Caki2 (cell line): ENCODE measurements at regions not wholly inside any gene's neighbourhood (a gene's known extent, or its start where the extent isn't known, plus 50 kb on each side); places are given as distances from the start of the nearest gene placed in this dataset.
"Not testable (repeated sequence)": the region's sequence is repeated elsewhere in the genome, so short reads cannot be mapped to it uniquely, and the experiment has no call there.

ENCODE experiments used
- DNase-seq: peaks from one replicate; pipeline ENCODE4 v3.0.0-alpha.2; 2015; ENCODE audit warnings: low read depth
- in situ Hi-C: cut with HindIII; loops from 2 replicates; pipeline ENCODE4 v1.10.0; 2016; ENCODE audit warnings: low sequenced_read_pairs, low pct_unique_long_range_greater_than_20kb, mixed read lengths

- in situ Hi-C loops = no loop called here
- no peak for DNase-seq
These were observed 501.3 kb upstream of the IL12A start for GRCh38 chr3:159487304-159487703.

- DNase-seq = no peak
- in situ Hi-C loops = no loop called here
These were observed 500.0 kb upstream of the IL12A start for GRCh38 chr3:159488602-159489001.

DNA sequence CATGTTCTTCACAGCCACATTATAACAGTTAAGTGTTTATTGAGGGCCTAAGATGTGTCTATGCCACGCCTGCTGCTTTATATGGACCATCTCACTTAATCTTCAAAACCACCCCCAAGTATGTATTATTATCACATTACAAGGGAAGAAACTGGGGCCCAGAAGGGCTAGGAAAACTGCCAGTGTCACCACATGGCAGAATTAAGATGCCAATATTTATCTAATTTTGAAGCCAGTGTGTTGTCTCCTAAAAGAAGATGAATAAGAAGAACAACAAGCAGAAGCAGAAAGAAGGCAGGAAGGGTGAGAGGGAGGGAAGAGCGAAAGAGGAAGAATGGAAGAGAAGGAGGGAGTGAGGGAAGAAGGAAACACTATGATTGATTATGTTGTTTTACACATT, 491.3 kb upstream of the IL12A start:
- no peak for DNase-seq
- in situ Hi-C loops = no loop called here

GRCh38 chr3:159499031-159499793, 489.4 kb upstream of the IL12A start:
- no peak for DNase-seq
- in situ Hi-C loops = no loop called here

GRCh38 chr3:159501029-159501428, 487.6 kb upstream of the IL12A start:
- in situ Hi-C loops = no loop called here
- no peak for DNase-seq

DNA sequence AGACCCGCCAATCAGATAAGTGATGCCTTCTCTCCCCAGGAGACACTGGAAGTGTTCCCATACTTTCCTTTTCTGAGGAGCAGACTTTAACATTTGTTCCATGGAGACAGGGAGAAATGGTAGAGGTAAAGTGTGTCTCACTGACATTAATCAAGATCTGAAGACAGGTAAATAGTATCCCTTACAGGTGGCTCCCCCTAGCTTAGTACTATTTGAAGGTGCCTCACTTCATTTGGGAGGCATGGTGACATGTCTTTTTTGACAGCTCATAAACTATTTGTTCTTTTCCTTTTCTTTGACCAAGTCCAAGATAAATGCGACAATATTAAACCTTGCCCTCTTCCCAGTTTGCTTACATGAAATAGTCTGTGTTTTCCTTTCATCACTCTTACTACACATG, 485.6 kb upstream of the IL12A start:
- in situ Hi-C loops = no loop called here
- DNase-seq = no peak

DNA sequence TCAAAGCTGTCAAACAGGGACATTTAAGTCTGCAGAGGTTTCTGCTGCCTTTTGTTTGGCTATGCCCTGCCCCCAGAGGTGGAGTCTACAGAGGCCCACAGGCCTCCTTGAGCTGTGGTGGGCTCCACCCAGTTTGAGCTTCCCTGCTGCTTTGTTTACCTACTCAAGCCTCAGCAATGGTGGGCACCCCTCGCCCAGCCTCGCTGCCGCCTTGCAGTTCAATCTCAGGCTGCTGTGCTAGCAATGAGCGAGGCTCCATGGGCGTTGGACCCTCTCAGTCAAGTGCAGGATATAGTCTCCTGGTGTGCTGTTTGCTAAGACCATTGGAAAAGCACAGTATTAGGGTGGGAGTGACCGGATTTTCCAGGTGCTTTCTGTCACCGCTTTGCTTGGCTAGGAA, 477.6 kb upstream of the IL12A start:
- in situ Hi-C loops, DNase-seq: not testable (repeated sequence)

GRCh38 chr3:159513444-159513843, 475.2 kb upstream of the IL12A start:
- DNase-seq = no peak
- in situ Hi-C loops = no loop called here

DNA sequence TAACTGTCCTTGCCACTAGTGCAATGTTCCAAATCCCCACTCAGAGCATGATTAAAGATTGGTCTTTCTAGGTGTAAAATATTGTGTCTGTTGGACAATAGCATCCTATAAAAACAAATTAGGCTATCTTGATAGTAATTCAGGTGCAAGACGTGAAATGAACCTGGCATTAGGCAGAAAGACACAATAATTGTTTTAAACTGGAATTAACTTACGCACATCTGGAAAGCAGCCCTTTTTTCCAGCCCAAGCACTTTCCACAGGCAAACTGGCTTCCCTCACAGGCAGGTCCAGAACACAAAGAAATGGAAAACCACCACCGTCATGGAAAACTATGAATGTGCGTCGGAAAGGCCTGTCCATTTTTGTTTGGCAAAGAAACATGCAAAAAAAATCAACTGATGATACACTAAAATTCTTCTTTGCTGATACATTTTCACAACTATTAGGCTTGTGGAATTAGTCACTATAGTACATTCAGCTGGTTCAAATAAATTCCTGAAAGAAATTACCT, 474.7 kb upstream of the IL12A start:
- in situ Hi-C loops = no loop called here
- no peak for DNase-seq

GRCh38 chr3:159517105-159517504, 471.5 kb upstream of the IL12A start:
- in situ Hi-C loops = no loop called here
- DNase-seq = no peak

- in situ Hi-C loops = no loop called here
- DNase-seq = no peak
These were observed 468.0 kb upstream of the IL12A start for GRCh38 chr3:159520638-159521037.

GRCh38 chr3:159522276-159522675, 466.4 kb upstream of the IL12A start:
- in situ Hi-C loops = no loop called here
- no peak for DNase-seq

DNA sequence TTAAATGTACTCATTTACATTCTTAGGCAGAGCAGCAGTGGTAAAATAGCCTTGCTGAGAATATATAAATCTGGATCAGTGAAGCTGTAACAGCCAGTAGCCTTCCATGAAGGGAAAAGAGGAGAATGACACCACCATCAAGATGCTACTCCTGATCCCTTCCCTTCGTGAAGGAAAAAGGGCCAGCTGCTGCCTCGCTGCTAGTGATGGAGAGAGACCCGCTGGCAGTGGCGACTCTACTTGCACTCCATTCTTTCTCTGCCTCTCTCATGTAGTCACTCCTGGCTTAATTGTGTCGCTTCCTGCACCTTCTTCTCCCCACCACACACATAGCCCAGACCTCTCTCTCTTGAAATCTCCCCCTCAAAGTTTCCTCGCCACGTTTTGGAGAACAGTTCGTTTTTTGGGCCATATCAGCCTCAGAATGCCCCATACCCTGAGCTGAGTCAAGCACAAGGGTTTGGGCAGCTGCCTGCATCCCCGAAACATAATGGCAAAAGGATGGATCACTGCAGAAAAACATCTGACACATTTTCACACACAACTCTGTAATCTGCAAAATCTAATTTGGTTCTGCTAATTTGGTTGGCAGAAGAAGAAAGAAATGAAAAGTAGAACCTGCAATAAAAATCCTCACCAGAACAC, 460.3 kb upstream of the IL12A start:
- in situ Hi-C loops = no loop called here
- DNase-seq = no peak

DNA sequence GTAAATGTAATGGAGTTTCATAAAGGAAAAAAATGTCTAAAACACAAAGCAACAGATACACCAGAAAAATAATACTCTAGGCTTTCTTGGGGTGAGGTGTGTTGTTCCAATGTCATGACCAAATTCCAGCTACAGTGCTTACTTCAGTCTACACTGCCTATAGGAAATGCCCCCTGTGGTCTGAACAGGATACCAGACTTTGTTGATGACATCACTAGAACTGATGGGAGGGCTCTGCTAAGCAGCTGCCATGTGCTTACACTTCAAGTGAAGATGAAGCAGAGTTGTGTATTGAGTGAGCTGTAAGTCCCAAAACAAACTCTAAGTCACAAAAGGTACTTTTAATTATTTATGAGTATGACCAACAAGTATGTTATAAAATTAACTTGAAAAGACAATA, 456.1 kb upstream of the IL12A start:
- in situ Hi-C loops = no loop called here
- DNase-seq = no peak

DNA sequence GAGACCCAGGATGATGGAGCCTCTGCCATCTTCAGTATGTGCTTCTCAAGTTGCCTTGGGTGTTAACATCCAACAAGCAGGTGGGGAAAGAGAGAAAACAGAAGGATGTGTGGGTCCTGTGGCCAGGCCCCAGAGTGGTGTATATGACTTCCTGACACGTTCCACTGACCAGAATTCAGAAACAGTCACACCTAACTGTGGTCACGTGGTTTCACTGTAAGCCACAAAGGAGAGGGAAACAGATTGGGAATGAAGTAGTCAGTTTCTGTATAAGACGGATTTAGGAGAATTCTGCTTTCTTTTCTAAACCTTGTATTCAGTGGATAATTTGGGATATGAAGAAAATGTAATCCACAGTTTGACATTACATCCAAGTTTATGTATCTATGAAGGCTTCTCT, 454.1 kb upstream of the IL12A start:
- DNase-seq = no peak
- in situ Hi-C loops = no loop called here

DNA sequence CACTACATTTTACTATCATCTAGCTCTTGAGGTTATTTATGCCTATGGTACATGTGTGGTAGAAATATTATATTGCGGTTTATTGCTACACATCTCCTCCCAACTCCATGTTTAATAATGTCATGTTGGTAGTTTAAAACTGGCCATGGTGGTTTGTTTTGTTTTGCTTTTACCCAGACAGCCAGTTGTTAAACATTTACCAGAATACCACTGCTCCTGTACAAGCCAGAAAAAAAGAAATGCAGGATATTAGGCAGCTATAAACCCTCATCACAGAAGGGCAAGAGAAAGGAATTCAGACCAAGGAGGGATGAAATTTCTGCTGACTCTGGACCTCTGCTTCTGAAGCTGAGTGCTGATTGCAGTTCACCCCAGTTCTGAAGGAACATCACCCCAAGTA, 451.8 kb upstream of the IL12A start:
- in situ Hi-C loops = no loop called here
- peak; percentile 52 for DNase-seq

DNA sequence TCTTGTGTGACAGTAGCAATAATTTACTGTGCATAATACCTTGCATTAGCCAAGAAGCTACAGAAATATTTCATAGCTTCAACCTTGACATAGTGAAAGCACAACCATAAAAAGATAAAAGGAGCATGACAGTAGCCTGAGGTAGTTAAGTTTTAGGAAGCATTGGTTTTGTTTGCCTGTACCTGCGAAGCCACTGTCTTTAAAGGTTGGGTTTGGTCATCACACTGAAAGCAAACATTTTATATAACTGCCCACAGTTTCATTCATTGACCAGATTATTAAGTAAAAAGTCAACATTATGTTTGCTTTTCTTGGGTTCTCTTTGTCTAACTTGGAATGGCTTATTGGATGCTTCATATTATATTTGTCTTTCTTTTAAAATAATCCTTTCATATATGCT, 450.1 kb upstream of the IL12A start:
- no peak for DNase-seq
- in situ Hi-C loops = no loop called here

DNA sequence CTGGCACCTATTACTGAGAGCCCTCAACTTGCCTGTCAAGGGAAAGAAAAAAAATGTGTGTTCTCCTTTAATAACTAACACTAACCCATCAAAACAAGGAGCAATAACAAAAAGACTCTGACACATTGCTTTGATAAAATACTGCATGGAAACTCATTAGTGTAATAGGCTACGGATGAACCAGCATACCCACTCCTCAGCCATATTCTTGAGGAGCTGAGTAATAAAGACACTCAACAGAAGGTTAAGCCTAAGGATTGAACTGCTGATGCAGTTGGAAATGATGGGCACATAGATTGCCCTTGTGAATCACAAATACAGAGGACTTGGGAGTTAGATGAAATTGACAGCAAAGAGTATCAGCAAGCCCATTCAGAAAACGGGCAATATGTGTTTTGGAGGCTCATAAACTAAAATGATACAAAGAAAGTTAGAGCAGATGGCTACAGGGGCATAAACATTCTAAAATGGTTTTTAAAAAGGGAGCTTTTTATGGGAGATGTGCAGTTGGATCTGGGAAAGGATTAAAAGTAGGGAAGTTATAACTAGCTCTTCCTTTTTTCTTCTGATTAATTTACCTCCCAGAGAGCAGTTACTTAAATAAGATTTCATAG, 447.6 kb upstream of the IL12A start:
- in situ Hi-C loops = no loop called here

GRCh38 chr3:159548675-159549335, 439.8 kb upstream of the IL12A start:
- in situ Hi-C loops = no loop called here
- DNase-seq = no peak

More for the DNA sequence above, 447.6 kb upstream of the IL12A start:
- DNase-seq = no peak
